Stimulated activated CD4-positive, alpha-beta T cell treated with anti-CD3 and anti-CD28 coated beads, Interleukin-1b, Interleukin-23, amount 100 ng/mL, for 48 hours (primary cell): ENCODE measurements at regions not wholly inside any gene's neighbourhood (a gene's known extent, or its start where the extent isn't known, plus 50 kb on each side); places are given as distances from the start of the nearest gene placed in this dataset.

Experiments used
- DNase-seq: peaks from one replicate; pipeline ENCODE4 v3.0.0-alpha.2; 2020

- no peak for DNase-seq
These were observed 154.0 kb downstream of the TMEM132E start for GRCh38 chr17:34733333-34733732.

- no peak for DNase-seq
These were observed 151.4 kb downstream of the TMEM132E start for GRCh38 chr17:34730816-34731215.

- no peak for DNase-seq
These were observed 149.5 kb downstream of the TMEM132E start for GRCh38 chr17:34728771-34729310.

- DNase-seq, result no peak
These were observed 148.2 kb downstream of the TMEM132E start for GRCh38 chr17:34727601-34728000.

- no peak for DNase-seq
These were observed 147.4 kb downstream of the TMEM132E start for GRCh38 chr17:34726536-34727384.

- DNase-seq, result no peak
These were observed 146.3 kb downstream of the TMEM132E start for GRCh38 chr17:34725725-34726124.

- no peak for DNase-seq
These were observed 145.6 kb downstream of the TMEM132E start for GRCh38 chr17:34725008-34725407.

- DNase-seq, result no peak
These were observed 144.5 kb downstream of the TMEM132E start for GRCh38 chr17:34723875-34724274.

GRCh38 chr17:34721326-34721725, 141.9 kb downstream of the TMEM132E start:
- DNase-seq, result no peak

- no peak for DNase-seq
These were observed 141.4 kb downstream of the TMEM132E start for GRCh38 chr17:34720760-34721159.

- no peak for DNase-seq
These were observed 140.2 kb downstream of the TMEM132E start for GRCh38 chr17:34719569-34719968.

GRCh38 chr17:34717092-34717491, 137.7 kb downstream of the TMEM132E start:
- DNase-seq, result no peak

- DNase-seq, result no peak
These were observed 136.9 kb downstream of the TMEM132E start for GRCh38 chr17:34716291-34716690.

- DNase-seq, result no peak
These were observed 136.1 kb downstream of the TMEM132E start for GRCh38 chr17:34715504-34715903.

GRCh38 chr17:34714475-34715410, 135.4 kb downstream of the TMEM132E start:
- DNase-seq, result no peak

- no peak for DNase-seq
These were observed 134.3 kb downstream of the TMEM132E start for GRCh38 chr17:34713687-34714086.

GRCh38 chr17:34712481-34713195, 133.3 kb downstream of the TMEM132E start:
- DNase-seq, result no peak

GRCh38 chr17:34711646-34712045, 132.3 kb downstream of the TMEM132E start:
- DNase-seq, result no peak

GRCh38 chr17:34710226-34710625, 130.8 kb downstream of the TMEM132E start:
- DNase-seq, result no peak

GRCh38 chr17:34709158-34709754, 129.9 kb downstream of the TMEM132E start:
- DNase-seq, result no peak

GRCh38 chr17:34706029-34706428, 126.6 kb downstream of the TMEM132E start:
- peak; percentile 4 for DNase-seq

GRCh38 chr17:34703533-34703932, 124.2 kb downstream of the TMEM132E start:
- DNase-seq, result peak; percentile 12
